Neural cell (in vitro differentiated cells): ENCODE measurements at regions not wholly inside any gene's neighbourhood (a gene's known extent, or its start where the extent isn't known, plus 50 kb on each side); places are given as distances from the start of the nearest gene placed in this dataset.
"Not testable (repeated sequence)": the region's sequence is repeated elsewhere in the genome, so short reads cannot be mapped to it uniquely, and the experiment has no call there.

ENCODE experiments used
- CTCF ChIP-seq: fragments of 450-650 bp; IDR thresholded peaks from 2 replicates; pipeline ENCODE4 v1.5.1; 2014; ENCODE audit warnings: antibody characterized with exemption, mild to moderate bottlenecking, moderate library complexity; ENCODE audit not compliant: poor library complexity, severe bottlenecking
- EP300 ChIP-seq: fragments of 450-650 bp; conservative IDR thresholded peaks from 2 replicates; pipeline ENCODE4 v1.6.1; 2014; ENCODE audit warnings: antibody characterized with exemption, mild to moderate bottlenecking, moderate library complexity; ENCODE audit not compliant: poor library complexity, severe bottlenecking
- EZH2 ChIP-seq: fragments of 200-600, 300-800 bp; shearing (Covaris generic), sonication (generic); IDR thresholded peaks from 2 replicates; pipeline ENCODE4 v1.6.1; 2014; ENCODE audit warnings: antibody characterized with exemption, low read length, borderline replicate concordance, mild to moderate bottlenecking; ENCODE audit not compliant: insufficient read depth, poor library complexity, severe bottlenecking
- POLR2AphosphoS5 ChIP-seq: IDR thresholded peaks from 2 replicates; pipeline ENCODE4 v1.6.1; 2012
- RAD21 ChIP-seq: fragments of 450-650 bp; conservative IDR thresholded peaks from 2 replicates; pipeline ENCODE4 v1.6.1; 2014; ENCODE audit warnings: antibody characterized with exemption, mild to moderate bottlenecking, moderate library complexity
- REST ChIP-seq: IDR thresholded peaks from 2 replicates; pipeline ENCODE4 v1.6.1; 2012; ENCODE audit warnings: borderline replicate concordance
- TAF1 ChIP-seq: IDR thresholded peaks from 2 replicates; pipeline ENCODE4 v1.6.1; 2012; ENCODE audit warnings: low read depth

GRCh38 chr7:106755024-106755423 lies 94.1 kb upstream of the CCDC71L start:
- not testable (repeated sequence) for TF ChIP-seq CTCF, RAD21, REST, TAF1, EZH2, POLR2AphosphoS5, EP300
